H9 (cell line): ENCODE measurements at regions not wholly inside any gene's neighbourhood (a gene's known extent, or its start where the extent isn't known, plus 50 kb on each side); places are given as distances from the start of the nearest gene placed in this dataset.

Experiments
- DNase-seq: peaks from one replicate; pipeline ENCODE4 v3.0.0-alpha.2; 2017
- H2AFZ ChIP-seq: one replicate; pipeline ENCODE4 v1.6.1; 2013; ENCODE audit warnings: mild to moderate bottlenecking, low read length, control low read depth, moderate library complexity
- H2AK5ac ChIP-seq: 2 replicates; pipeline ENCODE4 v1.6.1; 2013; ENCODE audit warnings: low read length, control low read depth, mixed read lengths; ENCODE audit not compliant: insufficient read length
- H2BK120ac ChIP-seq: one replicate; pipeline ENCODE4 v1.6.1; 2013; ENCODE audit warnings: low read depth, mild to moderate bottlenecking, low read length, control low read depth, inconsistent platforms; ENCODE audit not compliant: poor library complexity, severe bottlenecking
- H2BK12ac ChIP-seq: 2 replicates; pipeline ENCODE4 v1.6.1; 2013; ENCODE audit warnings: low read length, control low read depth, mixed read lengths, low read depth; ENCODE audit not compliant: insufficient read length
- H2BK15ac ChIP-seq: 2 replicates; pipeline ENCODE4 v1.6.1; 2013; ENCODE audit warnings: low read depth, low read length, control low read depth
- H2BK20ac ChIP-seq: one replicate; pipeline ENCODE4 v1.6.1; 2013; ENCODE audit warnings: low read depth, mild to moderate bottlenecking, low read length, control low read depth, inconsistent platforms; ENCODE audit not compliant: poor library complexity, severe bottlenecking
- H2BK5ac ChIP-seq: 2 replicates; pipeline ENCODE4 v1.6.1; 2013; ENCODE audit warnings: low read length, control low read depth, mixed read lengths; ENCODE audit not compliant: insufficient read length
- H3K14ac ChIP-seq: 2 replicates; pipeline ENCODE4 v1.6.1; 2013; ENCODE audit warnings: low read length, control low read depth; ENCODE audit not compliant: insufficient read depth
- H3K18ac ChIP-seq: 2 replicates; pipeline ENCODE4 v1.6.1; 2013; ENCODE audit warnings: low read depth, mild to moderate bottlenecking, mixed read lengths, low read length, control low read depth; ENCODE audit not compliant: insufficient read length
- H3K23ac ChIP-seq: 2 replicates; pipeline ENCODE4 v1.6.1; 2013; ENCODE audit warnings: low read length, control low read depth, mixed read lengths, low read depth; ENCODE audit not compliant: insufficient read length
- H3K23me2 ChIP-seq: 2 replicates; pipeline ENCODE4 v1.6.1; 2013; ENCODE audit warnings: low read depth, mild to moderate bottlenecking, mixed read lengths, low read length, control low read depth; ENCODE audit not compliant: insufficient read length, poor library complexity, severe bottlenecking
- H3K27ac ChIP-seq: 2 replicates; pipeline ENCODE4 v1.5.1; 2013; ENCODE audit warnings: low read length, control low read depth, mixed read lengths, low read depth; ENCODE audit not compliant: insufficient read length
- H3K27me3 ChIP-seq: 2 replicates; pipeline ENCODE4 v1.6.1; 2013; ENCODE audit warnings: low read length, control low read depth, inconsistent platforms; ENCODE audit not compliant: insufficient read depth
- H3K4ac ChIP-seq: 2 replicates; pipeline ENCODE4 v1.6.1; 2013; ENCODE audit warnings: low read depth, mild to moderate bottlenecking, control low read depth, inconsistent platforms, low read length, moderate library complexity
- H3K4me1 ChIP-seq: 2 replicates; pipeline ENCODE4 v1.6.1; 2013; ENCODE audit warnings: low read length, control low read depth, inconsistent platforms; ENCODE audit not compliant: insufficient read depth
- H3K4me2 ChIP-seq: 2 replicates; pipeline ENCODE4 v1.6.1; 2013; ENCODE audit warnings: low read length, control low read depth, mixed read lengths; ENCODE audit not compliant: insufficient read length, insufficient read depth
- H3K56ac ChIP-seq: 2 replicates; pipeline ENCODE4 v1.6.1; 2013; ENCODE audit warnings: low read depth, mild to moderate bottlenecking, mixed read lengths, low read length, control low read depth; ENCODE audit not compliant: insufficient read length
- H3K79me1 ChIP-seq: 2 replicates; pipeline ENCODE4 v1.6.1; 2013; ENCODE audit warnings: low read depth, mild to moderate bottlenecking, moderate library complexity, low read length, control low read depth, inconsistent platforms; ENCODE audit not compliant: insufficient read depth, poor library complexity, severe bottlenecking
- H3K79me2 ChIP-seq: 2 replicates; pipeline ENCODE4 v1.6.1; 2013; ENCODE audit warnings: low read length, control low read depth, inconsistent platforms; ENCODE audit not compliant: insufficient read depth
- H3K9ac ChIP-seq: 2 replicates; pipeline ENCODE4 v1.6.1; 2013; ENCODE audit warnings: low read length, control low read depth, mixed read lengths; ENCODE audit not compliant: insufficient read length; ENCODE audit errors: extremely low read depth
- H3K9me3 ChIP-seq: one replicate; pipeline ENCODE4 v1.6.1; 2013; ENCODE audit warnings: low read depth, low read length, inconsistent platforms; ENCODE audit not compliant: control insufficient read depth
- H3T11ph ChIP-seq: one replicate; pipeline ENCODE4 v1.6.1; 2013; ENCODE audit warnings: mild to moderate bottlenecking, low read length, control low read depth, inconsistent platforms
- H4K20me1 ChIP-seq: one replicate; pipeline ENCODE4 v1.6.1; 2013; ENCODE audit not compliant: control insufficient read depth, insufficient read length, insufficient read depth
- H4K5ac ChIP-seq: 2 replicates; pipeline ENCODE4 v1.6.1; 2013; ENCODE audit warnings: low read depth, mild to moderate bottlenecking, mixed read lengths, low read length, control low read depth; ENCODE audit not compliant: insufficient read length
- H4K8ac ChIP-seq: replicated peaks from 2 replicates; pipeline ENCODE4 v1.6.1; 2013; ENCODE audit warnings: low read length, control low read depth, mixed read lengths, low read depth; ENCODE audit not compliant: insufficient read length
- H4K91ac ChIP-seq: 2 replicates; pipeline ENCODE4 v1.6.1; 2013; ENCODE audit warnings: low read depth, mild to moderate bottlenecking, moderate library complexity, mixed read lengths, low read length, control low read depth; ENCODE audit not compliant: insufficient read length
- H3K27ac Mint-ChIP-seq, 3 experiments: 2 replicates in 2 of 3; 3 replicates in 1 of 3; pipeline ENCODE4 v1.8.0; 2020 to 2021; ENCODE audit warnings: mixed read lengths in 3 of 3, mild to moderate bottlenecking in 1 of 3, moderate library complexity in 1 of 3
- H3K27me3 Mint-ChIP-seq: 2 replicates; pipeline ENCODE4 v1.8.0; 2021; ENCODE audit warnings: low read depth, mild to moderate bottlenecking, moderate library complexity, mixed read lengths
- H3K36me3 Mint-ChIP-seq, 3 experiments: 2 replicates in 2 of 3; 3 replicates in 1 of 3; pipeline ENCODE4 v1.8.0; 2020 to 2021; ENCODE audit warnings: low read depth in 3 of 3, mixed read lengths in 3 of 3; ENCODE audit not compliant: insufficient read depth in 1 of 3
- H3K4me1 Mint-ChIP-seq, 2 experiments: 2 replicates each; pipeline ENCODE4 v1.8.0; 2020; ENCODE audit warnings: mixed read lengths in 2 of 2
- H3K4me3 Mint-ChIP-seq, 2 experiments: 2 replicates in 1 of 2; 3 replicates in 1 of 2; pipeline ENCODE4 v1.8.0; 2020 to 2021; ENCODE audit warnings: mild to moderate bottlenecking in 2 of 2, mixed read lengths in 2 of 2, moderate library complexity in 1 of 2
- H3K9me3 Mint-ChIP-seq, 2 experiments: 2 replicates in 1 of 2; 3 replicates in 1 of 2; pipeline ENCODE4 v1.8.0; 2020; ENCODE audit warnings: mild to moderate bottlenecking in 2 of 2, mixed read lengths in 2 of 2, moderate library complexity in 1 of 2
- CTCF ChIP-seq: fragments of 200-600 bp; sonication (generic); conservative IDR thresholded peaks from 3 replicates; pipeline ENCODE4 v1.8.0; 2021; ENCODE audit warnings: antibody characterized with exemption, mild to moderate bottlenecking
- WGBS: extraction: QIAGEN DNeasy Blood & Tissue Kit; methylation state at CpG from one replicate; pipeline ENCODE4 v1.1.7; 2013; ENCODE audit warnings: missing lambda C conversion rate, low lambda C conversion rate, mixed read lengths; ENCODE audit not compliant: insufficient read length; ENCODE audit errors: extremely low coverage; 5-methylcytosine and 5-hydroxymethylcytosine counted together

DNA sequence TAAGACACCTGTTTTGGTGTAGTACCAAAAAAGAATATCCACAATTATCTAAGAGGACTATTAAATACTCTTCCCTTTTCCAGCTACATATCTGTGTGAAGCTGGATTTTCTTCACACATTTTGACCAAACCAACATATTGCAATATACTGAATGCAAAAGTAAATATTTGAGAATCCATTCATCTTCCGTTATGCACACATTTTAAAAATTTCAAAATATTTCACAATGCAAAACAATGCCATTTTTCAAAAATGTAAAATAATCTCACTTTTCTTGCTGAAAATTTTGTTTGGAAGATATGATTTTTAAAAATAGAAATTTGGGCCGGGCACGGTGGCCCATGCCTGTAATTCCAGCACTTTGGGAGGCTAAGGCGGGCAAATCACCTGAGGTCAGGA, 133.9 kb upstream of the FUT8 start:
- 100% methylated on average over 1 of the region's 4 CpGs for WGBS
- no peak overlapping the region for H3K4ac ChIP-seq
- H3K9ac ChIP-seq = no peak overlapping the region
- H2AK5ac ChIP-seq = no peak overlapping the region
- Mint-ChIP-seq H3K27me3 (peaks cover 2% of the 10 kb centered on the region; the same call in 1 of the 2 replicates), H3K36me3 (peaks cover 0 to 11% (median 6%) of the 10 kb centered on the region in 3 experiments; a peak in 5 of 7 replicates), H3K27ac (no peak overlapping the region), H3K4me3 (no peak overlapping the region), H3K9me3 (peaks cover 6 to 11% of the 10 kb centered on the region in 2 experiments; a peak in 4 of 5 replicates), H3K4me1 (peaks cover 34 to 43% of the 10 kb centered on the region in 2 experiments)
- no peak overlapping the region for H2BK12ac ChIP-seq
- no peak overlapping the region for H3K23ac ChIP-seq
- H2BK20ac ChIP-seq = no peak overlapping the region
- no peak overlapping the region for H3K14ac ChIP-seq
- H4K20me1 ChIP-seq = no peaks in the 10 kb centered on the region
- H3K27ac ChIP-seq = no peak overlapping the region
- no peak overlapping the region for H2BK120ac ChIP-seq
- no peak for TF ChIP-seq CTCF
- no peaks in the 10 kb centered on the region for H3K79me2 ChIP-seq
- H2BK5ac ChIP-seq = no peak overlapping the region
- H3K4me1 ChIP-seq = peaks cover 11% of the 10 kb centered on the region; the same call in 1 of the 2 replicates
- H3K18ac ChIP-seq = no peak overlapping the region
- peaks cover 7% of the 10 kb centered on the region for H3K23me2 ChIP-seq
- no peaks in the 10 kb centered on the region for H3K9me3 ChIP-seq
- H4K5ac ChIP-seq = no peak overlapping the region
- H3K56ac ChIP-seq = no peak overlapping the region
- H2BK15ac ChIP-seq = no peak overlapping the region
- no peak for DNase-seq
- no peak overlapping the region for H2AFZ ChIP-seq
- H3K27me3 ChIP-seq = no peaks in the 10 kb centered on the region
- no peak overlapping the region for H4K91ac ChIP-seq
- H3K79me1 ChIP-seq = no peaks in the 10 kb centered on the region
- H3K4me2 ChIP-seq = no peak overlapping the region
- H4K8ac ChIP-seq = no peak overlapping the region
- no peak overlapping the region for H3T11ph ChIP-seq
